HL-60 (cell line): ENCODE measurements at regions not wholly inside any gene's neighbourhood (a gene's known extent, or its start where the extent isn't known, plus 50 kb on each side); places are given as distances from the start of the nearest gene placed in this dataset.

Source experiments
- DNase-seq, 2 experiments: peaks; one replicate each; pipeline ENCODE4 v3.0.0-alpha.2; 2010 to 2020; ENCODE audit warnings: low read depth in 1 of 2, low spot score in 1 of 2
- H3K27ac ChIP-seq: fragments of 250-450 bp; sonication (Bioruptor Pico); replicated peaks from 2 replicates; pipeline ENCODE4 v1.5.1; 2020; ENCODE audit warnings: mild to moderate bottlenecking, moderate library complexity
- H3K27me3 ChIP-seq: fragments of 250-450 bp; sonication (Bioruptor Pico); 2 replicates; pipeline ENCODE4 v1.5.1; 2021; ENCODE audit warnings: mild to moderate bottlenecking, moderate library complexity; ENCODE audit not compliant: insufficient read depth, poor library complexity, severe bottlenecking
- H3K4me3 ChIP-seq: replicated peaks from 2 replicates; pipeline ENCODE4 v1.5.1; 2011; ENCODE audit warnings: mild to moderate bottlenecking, control low read depth, low read length; ENCODE audit not compliant: insufficient read depth
- CTCF ChIP-seq: IDR thresholded peaks from one replicate; pipeline ENCODE4 v1.5.1; 2011; ENCODE audit warnings: low read length, control low read depth, inconsistent platforms; ENCODE audit not compliant: insufficient read depth
- GABPA ChIP-seq: IDR thresholded peaks from 2 replicates; pipeline ENCODE4 v1.6.1; 2012; ENCODE audit warnings: low read depth
- POLR2AphosphoS5 ChIP-seq: IDR thresholded peaks from 2 replicates; pipeline ENCODE4 v1.6.1; 2012; ENCODE audit warnings: low read depth
- REST ChIP-seq: IDR thresholded peaks from 2 replicates; pipeline ENCODE4 v1.6.1; 2012; ENCODE audit warnings: low read depth; ENCODE audit not compliant: insufficient replicate concordance
- SPI1 ChIP-seq: IDR thresholded peaks from 2 replicates; pipeline ENCODE4 v1.6.1; 2012; ENCODE audit warnings: low read depth, mild to moderate bottlenecking, borderline replicate concordance

GRCh38 chrX:80098038-80098437 is 83.5 kb downstream of the TBX22 start:
- no peaks in the 10 kb centered on the region for H3K27me3 ChIP-seq
- no peak overlapping the region for H3K27ac ChIP-seq
- no peak for TF ChIP-seq SPI1
- no peak for TF ChIP-seq POLR2AphosphoS5
- no peak for TF ChIP-seq GABPA
- no peak for TF ChIP-seq CTCF
- TF ChIP-seq REST: no peak
- no peak overlapping the region for H3K4me3 ChIP-seq
- DNase-seq: no peak

- TF ChIP-seq GABPA: no peak
- TF ChIP-seq POLR2AphosphoS5: no peak
- DNase-seq: no peak
- Histone ChIP-seq H3K4me3 (no peak overlapping the region), H3K27me3 (no peaks in the 10 kb centered on the region), H3K27ac (no peak overlapping the region)
Measured at GRCh38 chrX:80120335-80120734, 105.8 kb downstream of the TBX22 start.

GRCh38 chrX:80138938-80139337 is 124.4 kb downstream of the TBX22 start:
- no peak for DNase-seq
- no peaks in the 10 kb centered on the region for H3K27me3 ChIP-seq
- H3K4me3 ChIP-seq: no peak overlapping the region
- no peak overlapping the region for H3K27ac ChIP-seq
- no peak for TF ChIP-seq POLR2AphosphoS5
- no peak for TF ChIP-seq CTCF
- no peak for TF ChIP-seq SPI1
- no peak for TF ChIP-seq REST
- no peak for TF ChIP-seq GABPA

- no peaks in the 10 kb centered on the region for H3K27me3 ChIP-seq
- DNase-seq: no peak
- no peak overlapping the region for H3K27ac ChIP-seq
- TF ChIP-seq CTCF (no peak), REST (no peak), SPI1 (no peak), POLR2AphosphoS5 (no peak), GABPA (no peak)
- H3K4me3 ChIP-seq: no peak overlapping the region
Measured at GRCh38 chrX:80139564-80139963, 125.0 kb downstream of the TBX22 start.
